Common myeloid progenitor, CD34-positive (primary cell): ENCODE measurements at regions not wholly inside any gene's neighbourhood (a gene's known extent, or its start where the extent isn't known, plus 50 kb on each side); places are given as distances from the start of the nearest gene placed in this dataset.
"Not testable (repeated sequence)": the region's sequence is repeated elsewhere in the genome, so short reads cannot be mapped to it uniquely, and the experiment has no call there.

Source experiments
- CTCF ChIA-PET: fragments of 350-600 bp; sonication (Branson Sonifier 250); formaldehyde crosslinking; loops from one replicate; lab custom pipeline; 2021; ENCODE audit warnings: antibody characterized with exemption; lab: Charles Lee
- POLR2A ChIA-PET: fragments of 350-600 bp; sonication (Branson Sonifier 250); formaldehyde crosslinking; loops from one replicate; lab custom pipeline; 2021; ENCODE audit warnings: antibody characterized with exemption; lab: Charles Lee
- DNase-seq, 3 donors: peaks; one replicate each; pipeline versions ENCODE4 v3.0.0 to v3.0.0-alpha.2; 2013
- H3K27ac ChIP-seq, 2 experiments: 1 replicate in 1 of 2; 2 replicates in 1 of 2; pipeline ENCODE4 v1.7.0; 2013; ENCODE audit warnings: inconsistent platforms in 2 of 2, low read length in 2 of 2, mild to moderate bottlenecking in 2 of 2, low read depth in 1 of 2, moderate library complexity in 1 of 2; ENCODE audit not compliant: severe bottlenecking in 2 of 2, insufficient read depth in 1 of 2, poor library complexity in 1 of 2
- H3K27me3 ChIP-seq, 5 experiments: replicated peaks in 2 of 5; 1 replicate in 3 of 5; 2 replicates in 2 of 5; pipeline versions ENCODE4 v1.6.1 to v1.7.0; 2013; ENCODE audit warnings: low read length in 4 of 5, mild to moderate bottlenecking in 2 of 5, moderate library complexity in 2 of 5, inconsistent platforms in 1 of 5; ENCODE audit not compliant: insufficient read depth in 5 of 5, control insufficient read depth in 4 of 5
- H3K36me3 ChIP-seq, 4 experiments: 1 replicate in 2 of 4; 2 replicates in 2 of 4; pipeline versions ENCODE4 v1.6.1 to v1.7.0; 2013; ENCODE audit warnings: low read length in 3 of 4, control low read depth in 1 of 4, mild to moderate bottlenecking in 1 of 4; ENCODE audit not compliant: control insufficient read depth in 4 of 4, insufficient read depth in 4 of 4
- H3K4me1 ChIP-seq, 4 experiments: 1 replicate in 3 of 4; 2 replicates in 1 of 4; pipeline versions ENCODE4 v1.6.1 to v1.7.1; 2013; ENCODE audit warnings: low read length in 3 of 4, mild to moderate bottlenecking in 3 of 4, control low read depth in 1 of 4, inconsistent platforms in 1 of 4, moderate library complexity in 1 of 4; ENCODE audit not compliant: control insufficient read depth in 4 of 4, insufficient read depth in 4 of 4; ENCODE audit errors: control extremely low read depth in 1 of 4
- H3K4me3 ChIP-seq, 7 experiments: 1 replicate in 4 of 7; 2 replicates in 3 of 7; pipeline versions ENCODE4 v1.5.1 to v1.7.0; 2013; ENCODE audit warnings: mild to moderate bottlenecking in 7 of 7, low read length in 6 of 7, moderate library complexity in 6 of 7, inconsistent platforms in 2 of 7, low read depth in 2 of 7, control low read depth in 1 of 7; ENCODE audit not compliant: insufficient read depth in 4 of 7, control insufficient read depth in 1 of 7; ENCODE audit errors: extremely low read depth in 1 of 7
- H3K9me3 ChIP-seq, 5 experiments: 1 replicate in 4 of 5; 2 replicates in 1 of 5; pipeline versions ENCODE4 v1.6.1 to v1.7.1; 2013; ENCODE audit warnings: low read length in 4 of 5, mild to moderate bottlenecking in 2 of 5, inconsistent platforms in 1 of 5, low read depth in 1 of 5, moderate library complexity in 1 of 5; ENCODE audit not compliant: control insufficient read depth in 4 of 5, insufficient read depth in 2 of 5; ENCODE audit errors: control extremely low read depth in 1 of 5
- WGBS: methylation state at CpG from one replicate; pipeline ENCODE4 v1.1.5; 2013; ENCODE audit not compliant: insufficient coverage; 5-methylcytosine and 5-hydroxymethylcytosine counted together

DNA sequence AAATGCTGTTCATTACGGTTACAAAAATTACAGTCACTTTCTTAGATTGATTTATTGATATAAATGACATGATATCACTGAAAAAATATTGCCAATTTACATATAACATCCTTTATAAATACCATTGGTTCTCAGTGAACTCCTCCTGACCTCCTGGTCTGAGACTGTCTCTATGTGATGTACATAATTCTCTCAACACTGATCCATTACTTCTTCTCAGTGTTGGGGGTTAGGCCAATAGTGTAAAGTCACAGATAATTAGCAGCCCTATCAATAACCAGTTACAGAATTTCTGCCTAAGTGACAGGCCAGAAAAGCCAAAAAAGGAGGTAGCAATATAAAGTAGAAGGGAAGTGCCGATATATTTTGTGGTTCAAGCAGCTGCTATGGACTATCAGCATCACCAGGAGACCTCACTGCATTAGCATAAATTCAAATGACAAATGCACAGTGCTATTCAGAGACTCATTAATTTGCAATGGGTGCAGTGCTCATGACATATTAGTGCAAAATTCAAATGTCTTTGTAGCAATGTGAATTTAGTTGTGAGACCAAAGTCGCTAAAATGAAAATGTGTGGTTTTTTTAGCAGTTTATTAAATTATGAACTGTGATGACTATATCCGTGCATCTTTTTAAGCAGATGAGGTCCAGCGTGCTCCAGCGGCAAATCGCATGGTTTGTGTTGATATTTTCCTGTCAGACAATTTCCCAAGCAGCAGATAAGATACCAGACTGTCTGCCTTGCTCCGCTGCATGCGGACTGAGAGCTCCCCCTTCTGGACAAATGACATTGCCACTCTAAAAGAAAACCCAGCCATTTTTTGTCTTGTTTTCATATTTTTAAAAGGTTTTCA lies 144.6 kb downstream of the CETN3 start:
- Histone ChIP-seq H3K4me3 (no peak overlapping the region), H3K4me1 (peaks cover 0 to 2% (median 1%) of the 10 kb centered on the region in 4 experiments), H3K27me3 (no peaks in the 10 kb centered on the region), H3K36me3 (no peaks in the 10 kb centered on the region), H3K27ac (no peak overlapping the region), H3K9me3 (no peaks in the 10 kb centered on the region)
- peak; percentile 61 to 78 (median 70) for DNase-seq
- ChIA-PET POLR2A (no interaction called here), CTCF (interaction anchor here (0.6 to 5.5 kb wide), 9 partner anchors 10 to 1574 kb away, joined by 3 to 80 read pairs (median 3); no protein-coding TSS in a partner anchor)
- 25% methylated on average over 6 of the region's 9 CpGs for WGBS

- WGBS = 100% methylated on average over 5 of the region's 12 CpGs
- peaks cover 0 to 2% (median 1%) of the 10 kb centered on the region in 4 experiments for H3K4me1 ChIP-seq
- H3K27ac ChIP-seq = no peak overlapping the region
- ChIA-PET CTCF (interaction anchor here (1.0 to 5.5 kb wide), 3 partner anchors 12 to 1535 kb away, joined by 3 to 80 read pairs (median 3); no protein-coding TSS in a partner anchor), POLR2A (no interaction called here)
- no peak overlapping the region for H3K4me3 ChIP-seq
- no peaks in the 10 kb centered on the region for H3K36me3 ChIP-seq
- no peak for DNase-seq
- no peaks in the 10 kb centered on the region for H3K9me3 ChIP-seq
- H3K27me3 ChIP-seq = no peaks in the 10 kb centered on the region
Observed at GRCh38 chr5:90263102-90263820, 146.3 kb downstream of the CETN3 start.

DNA sequence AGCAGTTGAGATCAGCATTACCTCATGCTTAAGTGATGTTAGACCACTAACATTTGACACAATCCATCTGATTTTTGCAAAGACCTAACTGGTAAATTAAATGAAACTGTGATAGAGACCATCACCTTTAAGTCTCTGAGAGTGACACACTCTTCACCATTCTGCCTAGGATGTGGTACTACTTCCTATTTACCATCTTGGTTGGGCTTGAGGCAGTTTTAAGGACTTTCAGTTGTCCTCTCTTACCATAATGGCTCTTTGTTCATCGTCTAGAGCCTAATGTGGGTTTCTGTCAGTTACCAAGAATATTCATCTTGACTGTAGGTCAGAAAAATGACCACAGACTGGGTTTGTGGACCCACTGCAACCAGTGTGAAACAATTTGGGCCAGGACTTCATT lies 158.1 kb downstream of the CETN3 start:
- DNase-seq = no peak
- 100% methylated on average over 1 of the region's 1 CpG for WGBS
- Histone ChIP-seq H3K9me3 (peaks cover 0 to 2% (median 0%) of the 10 kb centered on the region in 5 experiments), H3K27me3 (no peaks in the 10 kb centered on the region), H3K4me3 (no peak overlapping the region), H3K36me3 (no peaks in the 10 kb centered on the region), H3K4me1 (no peaks in the 10 kb centered on the region), H3K27ac (no peak overlapping the region)
- ChIA-PET POLR2A (no interaction called here), CTCF (interaction anchor here (0.9 to 1.6 kb wide), 2 partner anchors 12 to 14 kb away, joined by 3 read pairs; no protein-coding TSS in a partner anchor)

DNA sequence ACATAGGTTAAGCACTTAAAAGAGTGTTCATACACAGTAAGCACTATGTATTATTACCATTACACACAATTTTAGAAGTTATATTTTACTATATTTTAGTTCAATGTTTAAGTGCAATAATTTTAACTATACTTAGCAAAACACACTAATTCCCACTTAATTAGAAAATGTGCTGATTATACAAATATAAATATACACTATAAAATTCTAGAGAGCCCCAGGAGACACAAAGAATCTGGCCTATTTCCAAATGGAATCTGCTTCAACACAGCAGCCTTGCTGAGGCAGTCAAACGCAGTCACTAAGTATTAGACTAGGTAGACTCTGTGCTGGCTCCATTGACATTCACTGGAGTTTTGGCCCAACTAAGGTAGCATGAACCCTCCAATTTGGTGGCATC lies 160.9 kb downstream of the CETN3 start:
- no peaks in the 10 kb centered on the region for H3K36me3 ChIP-seq
- H3K4me3 ChIP-seq = no peak overlapping the region
- POLR2A ChIA-PET = no interaction called here
- no peaks in the 10 kb centered on the region for H3K27me3 ChIP-seq
- no peaks in the 10 kb centered on the region for H3K4me1 ChIP-seq
- H3K27ac ChIP-seq = no peak overlapping the region
- peaks cover 0 to 2% (median 0%) of the 10 kb centered on the region in 5 experiments for H3K9me3 ChIP-seq
- DNase-seq = no peak
- 100% methylated on average over 1 of the region's 1 CpG for WGBS
- CTCF ChIA-PET = no interaction called here

DNA sequence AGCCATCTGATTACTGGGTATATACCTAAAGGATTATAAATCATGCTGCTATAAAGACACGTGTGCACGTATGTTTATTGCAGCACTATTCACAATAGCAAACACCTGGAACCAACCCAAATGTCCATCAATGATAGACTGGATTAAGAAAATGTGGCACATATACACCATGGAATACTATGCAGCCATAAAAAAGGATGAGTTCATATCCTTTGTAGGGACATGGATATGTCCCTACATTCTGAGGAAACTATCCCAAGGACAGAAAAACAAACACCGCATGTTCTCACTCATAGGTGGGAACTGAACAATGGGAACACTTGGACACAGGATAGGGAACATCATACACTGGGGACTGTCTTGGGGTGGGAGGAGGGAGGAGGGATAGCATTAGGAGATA lies 165.7 kb downstream of the CETN3 start:
- H3K9me3 ChIP-seq, H3K27me3 ChIP-seq, POLR2A ChIA-PET, CTCF ChIA-PET, H3K4me1 ChIP-seq, H3K4me3 ChIP-seq, H3K27ac ChIP-seq, H3K36me3 ChIP-seq, DNase-seq: not testable (repeated sequence)
- no CpG with 5 or more reads among the region's 3 CpGs for WGBS

GRCh38 chr5:90233476-90233875 lies 176.1 kb downstream of the CETN3 start:
- no peaks in the 10 kb centered on the region for H3K36me3 ChIP-seq
- DNase-seq = no peak
- no peak overlapping the region for H3K27ac ChIP-seq
- H3K4me3 ChIP-seq = no peak overlapping the region
- POLR2A ChIA-PET = no interaction called here
- 100% methylated on average over 2 of the region's 3 CpGs for WGBS
- CTCF ChIA-PET = no interaction called here
- H3K27me3 ChIP-seq = peaks cover 0 to 3% (median 0%) of the 10 kb centered on the region in 5 experiments
- H3K9me3 ChIP-seq = no peaks in the 10 kb centered on the region
- H3K4me1 ChIP-seq = no peaks in the 10 kb centered on the region

DNA sequence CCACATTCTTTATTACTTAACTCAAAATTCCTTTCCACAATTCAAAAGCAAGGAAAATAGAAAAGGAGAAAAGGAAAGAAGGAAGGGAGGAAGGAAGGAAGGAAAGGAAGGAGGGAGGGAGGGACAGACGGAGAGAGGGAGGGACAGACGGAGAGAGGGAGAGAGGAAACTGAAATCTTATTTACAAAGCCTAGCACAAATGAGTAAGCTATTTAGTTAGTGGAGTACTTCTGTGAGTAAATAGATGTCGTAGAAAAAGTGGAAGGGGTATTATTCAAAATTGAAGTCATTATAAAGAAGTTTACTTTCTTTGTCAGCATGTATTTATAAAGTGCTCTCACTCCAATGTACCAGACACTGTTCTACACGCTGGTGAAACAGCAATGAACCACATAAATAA lies 177.9 kb downstream of the CETN3 start:
- 93% methylated on average over 3 of the region's 4 CpGs for WGBS
- POLR2A ChIA-PET = no interaction called here
- H3K9me3 ChIP-seq = no peaks in the 10 kb centered on the region
- H3K4me1 ChIP-seq = no peaks in the 10 kb centered on the region
- DNase-seq = no peak
- no peak overlapping the region for H3K27ac ChIP-seq
- no peaks in the 10 kb centered on the region for H3K36me3 ChIP-seq
- H3K4me3 ChIP-seq = no peak overlapping the region
- CTCF ChIA-PET = no interaction called here
- peaks cover 0 to 3% (median 0%) of the 10 kb centered on the region in 5 experiments for H3K27me3 ChIP-seq
